SW480 (cell line): ENCODE measurements at regions not wholly inside any gene's neighbourhood (a gene's known extent, or its start where the extent isn't known, plus 50 kb on each side); places are given as distances from the start of the nearest gene placed in this dataset.

Experiments used
- DNase-seq: peaks from one replicate; pipeline ENCODE4 v3.0.0-alpha.2; 2016; ENCODE audit warnings: low spot score

GRCh38 chr6:169046483-169047192 is 207.0 kb downstream of the THBS2 start:
- DNase-seq, result no peak

- no peak for DNase-seq
These were observed 207.6 kb downstream of the THBS2 start for GRCh38 chr6:169046021-169046420.

DNA sequence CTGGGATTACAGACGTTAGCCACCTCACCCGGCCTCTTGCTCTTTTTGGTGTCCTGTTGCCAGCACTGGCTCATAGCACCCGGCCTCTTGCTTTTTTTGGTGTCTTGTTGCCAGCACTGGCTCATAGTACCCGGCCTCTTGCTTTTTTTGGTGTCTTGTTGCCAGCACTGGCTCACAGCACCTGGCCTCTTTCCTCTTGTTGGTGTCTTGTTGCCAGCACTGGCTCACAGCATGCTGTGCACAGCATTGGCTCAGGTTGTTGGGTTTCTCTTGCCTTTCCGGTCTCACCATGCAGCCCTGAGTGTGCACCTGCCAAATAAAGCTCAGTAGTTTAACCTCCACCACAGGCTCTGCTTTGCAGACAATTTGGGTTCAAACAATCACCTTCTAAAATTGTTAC is 208.2 kb downstream of the THBS2 start:
- no peak for DNase-seq

DNA sequence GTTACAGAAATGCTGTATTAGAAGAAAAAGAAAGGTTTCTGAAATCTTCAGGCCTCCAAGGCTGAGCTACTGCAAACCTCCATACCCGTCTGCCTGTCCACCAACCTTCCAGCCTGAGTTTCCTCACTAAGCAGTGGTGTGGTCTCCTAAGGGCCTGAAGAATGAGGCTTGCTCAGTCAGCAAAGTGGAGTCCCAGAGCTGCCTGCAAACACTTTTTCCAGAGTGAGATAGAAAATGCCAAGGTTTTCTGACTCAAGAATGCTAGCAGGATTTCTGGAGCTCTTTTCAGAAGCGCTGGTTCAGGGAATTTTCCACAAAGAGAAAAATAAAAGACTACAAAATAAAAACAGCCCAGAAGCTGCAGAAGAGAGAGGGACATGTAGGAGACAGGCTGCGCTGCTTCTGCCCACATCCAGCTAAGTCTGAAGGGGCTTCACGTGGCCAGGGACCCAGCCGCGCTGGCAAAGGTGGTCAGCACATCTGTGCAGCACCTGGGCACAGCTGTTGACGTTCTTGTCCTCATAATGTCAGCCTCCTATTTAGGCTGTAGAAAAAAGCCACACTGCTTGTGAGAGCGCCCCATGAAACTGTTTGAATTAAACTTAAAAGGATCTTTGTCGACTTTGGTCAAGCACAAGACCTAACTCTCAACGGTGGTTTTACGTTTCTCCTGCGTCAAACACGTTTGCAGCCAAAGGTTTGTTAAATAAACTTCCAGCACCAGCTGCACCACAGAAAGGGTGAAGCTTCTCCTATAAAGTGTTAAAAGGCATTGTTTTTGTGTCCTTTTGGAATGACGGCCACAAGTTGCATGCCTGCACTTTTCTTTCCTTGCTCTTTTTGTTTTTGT is 209.0 kb downstream of the THBS2 start:
- DNase-seq, result no peak

DNA sequence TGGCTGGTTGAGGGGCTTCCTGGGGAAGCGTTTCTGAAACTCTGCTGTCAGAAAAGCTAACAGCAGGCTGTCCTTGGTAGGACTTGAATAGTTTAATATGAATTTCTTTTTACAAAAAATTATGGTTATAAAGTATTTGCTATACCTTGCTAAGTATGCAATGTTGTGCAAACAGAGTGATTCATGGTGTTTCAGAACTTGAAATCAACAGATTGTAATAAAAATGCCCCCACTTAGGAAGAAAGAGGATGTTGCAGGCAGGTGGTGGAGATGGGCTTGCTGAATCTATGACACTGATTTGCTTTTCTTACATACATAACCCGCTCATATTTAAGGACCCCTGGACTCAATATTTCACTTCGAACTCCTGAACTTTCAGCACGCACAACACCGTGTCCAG is 211.6 kb downstream of the THBS2 start:
- no peak for DNase-seq

- DNase-seq, result no peak
These were observed 212.6 kb downstream of the THBS2 start for GRCh38 chr6:169041078-169041477.

- DNase-seq, result no peak
These were observed 215.0 kb downstream of the THBS2 start for GRCh38 chr6:169038691-169039090.

DNA sequence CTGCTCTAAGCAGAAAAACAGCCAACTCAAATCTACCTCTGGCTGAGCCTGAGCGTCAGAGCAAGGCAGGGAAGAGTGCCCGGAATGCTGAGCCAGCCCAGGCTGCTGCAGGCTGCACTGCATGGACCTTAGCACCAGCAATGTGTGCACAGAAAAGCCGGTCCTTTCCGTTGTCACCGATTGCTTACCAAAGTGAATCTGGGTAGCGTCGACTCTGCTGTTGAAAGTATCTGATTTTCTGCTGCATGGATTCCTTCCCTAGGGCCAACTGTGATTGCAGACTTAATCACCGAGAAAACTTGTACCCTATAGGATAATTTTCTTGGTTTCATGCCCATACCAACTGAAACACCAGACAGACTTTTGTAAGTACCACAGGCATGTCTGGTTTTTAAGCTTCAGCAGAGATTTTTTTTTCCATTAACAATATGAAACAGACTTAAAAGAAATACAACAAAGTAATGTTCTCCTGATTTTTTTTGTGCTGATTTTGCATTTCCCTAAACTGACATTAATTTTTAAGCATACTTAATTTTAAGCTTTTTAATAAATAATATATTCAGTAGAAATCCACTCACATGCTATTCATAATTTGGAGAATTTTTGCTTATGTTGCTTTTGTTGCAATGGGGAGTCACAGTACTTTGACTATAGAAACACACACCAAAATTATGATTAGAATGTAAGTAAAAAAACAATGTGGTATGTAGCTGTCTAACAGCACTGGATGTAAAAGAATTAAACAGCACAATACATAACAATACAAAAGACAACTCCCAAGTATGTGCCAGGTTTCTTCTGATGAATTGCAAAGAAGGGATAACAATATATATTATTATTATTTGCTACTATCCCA is 218.0 kb downstream of the THBS2 start:
- DNase-seq, result no peak

DNA sequence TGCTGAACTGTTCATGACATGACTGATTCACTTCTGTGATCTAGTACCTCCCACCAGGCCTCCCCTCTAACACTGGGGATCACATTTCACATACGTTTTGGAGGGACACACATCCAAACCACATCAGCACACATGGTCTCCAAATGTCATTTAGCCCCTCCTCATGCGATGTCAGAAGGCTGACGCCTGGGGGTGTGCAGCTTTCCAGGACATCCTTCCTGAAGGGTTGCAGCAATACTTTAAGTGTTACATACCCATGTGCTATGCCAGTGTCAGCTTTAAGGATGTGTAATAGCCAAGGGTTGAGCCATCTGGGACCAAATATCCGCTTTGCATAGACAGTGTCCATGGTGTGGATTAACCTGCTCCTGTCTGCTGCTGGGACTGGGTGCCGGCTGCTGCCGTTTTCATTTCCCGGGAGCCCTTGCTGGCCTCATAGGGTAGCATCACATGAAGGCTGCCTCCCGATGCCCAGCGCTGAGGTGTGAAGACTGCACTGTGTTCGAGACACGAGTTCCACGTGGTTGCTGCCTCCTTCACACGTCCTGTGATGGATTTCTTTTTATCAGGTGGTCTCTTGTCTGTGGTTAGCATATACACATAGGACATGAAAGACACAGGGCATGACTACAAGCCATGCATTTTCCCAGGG is 219.0 kb downstream of the THBS2 start:
- no peak for DNase-seq

DNA sequence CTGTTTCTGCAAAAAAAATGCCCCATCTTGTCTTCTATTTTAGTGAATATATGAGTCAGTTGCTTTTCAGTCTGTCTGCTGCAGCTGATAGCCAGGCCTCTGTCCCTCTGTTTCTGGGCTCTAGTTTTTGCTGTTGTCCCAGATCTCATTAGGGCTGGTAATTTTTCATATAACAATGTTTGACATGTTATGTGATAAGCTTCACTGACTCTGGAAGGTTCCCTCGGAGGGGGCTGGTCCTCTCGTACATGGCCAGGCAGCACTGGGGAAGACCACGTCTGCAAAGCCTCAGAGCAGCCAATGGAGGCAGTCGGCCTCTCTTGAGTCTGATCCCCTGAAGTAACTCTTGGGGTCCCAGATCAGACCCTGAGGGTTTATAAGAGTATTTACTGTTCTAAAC is 223.8 kb downstream of the THBS2 start:
- DNase-seq, result no peak

DNA sequence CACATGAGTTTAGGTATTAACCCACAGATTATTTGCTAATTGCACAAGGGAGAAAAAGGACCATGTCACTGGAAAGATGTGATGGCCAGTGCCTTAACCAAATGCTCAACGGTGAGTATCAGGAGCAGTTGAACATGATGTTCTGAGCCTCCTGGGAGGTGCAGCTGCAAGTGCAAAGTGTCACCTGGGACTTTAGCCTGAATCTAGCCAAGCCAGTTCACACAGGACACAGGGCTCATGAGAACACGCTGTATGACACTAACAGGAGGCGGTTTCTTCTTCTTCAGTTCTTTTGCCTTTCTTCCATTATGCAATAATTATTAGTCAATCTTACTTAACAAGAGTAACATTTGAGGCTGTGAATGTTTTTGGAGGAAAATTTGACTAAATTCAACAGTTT is 225.3 kb downstream of the THBS2 start:
- no peak for DNase-seq

DNA sequence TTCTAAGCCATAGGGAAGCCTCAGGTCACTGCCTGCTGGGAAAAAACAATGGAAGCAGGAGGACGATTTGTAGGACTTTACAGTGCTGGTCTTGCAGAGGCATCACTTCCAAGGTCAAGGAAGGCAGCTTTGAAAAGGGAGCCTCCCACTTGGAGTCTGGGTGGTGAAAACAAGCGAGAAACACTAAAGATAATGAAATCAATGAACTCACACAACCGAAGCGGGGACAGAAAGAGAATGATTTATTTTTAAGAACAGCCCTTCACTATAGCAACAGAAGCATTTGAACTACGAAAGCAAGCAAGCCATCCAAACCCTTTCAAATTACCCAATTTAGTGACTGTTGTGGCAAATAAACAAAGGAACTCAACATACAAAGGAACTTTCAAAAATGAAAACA is 227.5 kb downstream of the THBS2 start:
- no peak for DNase-seq

GRCh38 chr6:169024047-169024660 is 229.5 kb downstream of the THBS2 start:
- DNase-seq, result no peak

DNA sequence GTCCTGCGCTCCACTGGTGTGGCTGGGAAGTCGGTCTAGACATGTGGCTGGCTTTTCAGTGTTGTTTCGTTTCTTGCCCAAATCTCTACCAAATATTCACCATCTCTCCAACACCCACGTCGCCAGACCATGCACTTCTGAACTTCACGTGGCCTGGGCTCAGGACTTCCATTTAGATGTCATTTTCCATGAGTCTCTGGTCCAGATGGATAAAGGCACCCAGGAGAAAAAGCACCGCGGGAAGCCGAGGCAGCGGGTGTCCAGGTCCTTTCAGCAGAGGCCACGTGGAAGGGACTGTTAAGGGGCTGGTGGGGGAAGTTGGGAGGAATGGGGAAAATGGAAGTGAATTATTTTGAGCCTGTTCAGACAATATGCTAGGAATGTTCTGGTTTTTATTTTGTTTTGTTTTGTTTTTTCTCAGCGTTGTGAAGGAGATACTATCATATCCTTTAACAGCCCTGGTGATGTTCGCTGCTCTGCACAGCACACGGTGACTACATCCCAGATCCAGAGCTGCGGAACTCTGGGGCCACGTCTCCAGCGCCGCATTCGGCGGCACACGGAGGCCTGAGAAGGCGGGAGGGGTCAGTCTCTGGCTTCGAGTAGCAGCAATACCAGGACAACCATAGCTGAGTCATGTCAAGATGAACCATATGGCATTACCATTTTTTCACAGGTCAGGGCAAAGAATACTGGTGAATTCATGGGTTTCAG is 230.3 kb downstream of the THBS2 start:
- no peak for DNase-seq

DNA sequence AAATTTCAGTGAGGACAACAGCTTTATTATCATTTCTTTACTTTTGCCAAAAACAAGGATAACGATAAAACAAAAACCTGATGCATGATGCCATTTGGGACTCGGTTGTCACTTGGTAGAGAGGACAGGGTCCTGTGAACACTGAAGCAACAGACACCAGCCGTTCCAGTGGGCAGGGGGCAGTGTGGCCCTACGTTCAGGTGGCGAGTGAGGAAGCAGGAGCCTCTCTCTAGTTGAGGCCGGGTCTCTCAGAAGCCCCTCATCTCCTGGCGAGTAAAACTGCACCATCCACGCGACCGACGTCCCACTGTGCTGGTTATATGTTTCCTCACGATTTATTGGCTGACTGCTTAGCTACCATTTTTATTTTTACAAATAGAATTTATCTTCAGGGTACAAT is 231.6 kb downstream of the THBS2 start:
- no peak for DNase-seq

- no peak for DNase-seq
These were observed 232.8 kb downstream of the THBS2 start for GRCh38 chr6:169020821-169021220.

DNA sequence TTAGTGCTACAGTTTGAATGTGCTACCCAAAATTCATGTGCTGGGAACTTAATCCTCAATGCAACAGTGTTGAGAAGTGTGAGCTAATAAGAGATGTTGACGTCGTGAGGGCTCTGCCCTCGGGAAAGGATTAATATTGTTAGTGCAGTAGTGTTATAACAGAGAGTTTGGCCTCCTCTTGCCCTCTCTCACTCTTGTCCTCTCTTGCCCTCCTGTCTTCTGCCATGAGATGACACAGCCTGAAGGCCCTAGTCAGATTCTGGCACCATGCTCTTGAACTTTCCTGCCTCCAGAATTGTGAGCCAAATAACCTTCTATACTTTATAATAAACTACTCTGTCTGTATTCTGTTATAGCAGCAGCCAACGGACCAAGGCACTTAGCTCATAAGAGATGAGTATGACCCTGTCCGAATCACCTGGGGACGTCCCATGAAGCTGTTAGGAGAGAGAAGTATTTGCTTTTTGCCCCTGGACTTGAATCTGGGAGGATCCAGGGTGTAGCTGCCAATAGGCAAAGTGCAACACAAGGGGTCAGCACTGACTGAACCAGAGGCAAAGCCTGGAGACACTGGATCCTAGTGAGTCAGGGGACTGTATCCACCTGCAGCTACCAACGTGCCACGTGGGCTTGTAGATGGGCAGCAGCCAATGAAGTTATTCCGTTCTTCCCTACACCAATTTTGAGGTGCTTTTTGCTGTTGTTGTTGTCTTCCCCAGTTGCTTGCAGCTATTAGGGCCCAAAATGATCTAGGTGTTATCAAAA is 233.7 kb downstream of the THBS2 start:
- peak; percentile 7 for DNase-seq

GRCh38 chr6:169019111-169019510 is 234.5 kb downstream of the THBS2 start:
- DNase-seq, result no peak

GRCh38 chr6:169016758-169017157 is 236.9 kb downstream of the THBS2 start:
- no peak for DNase-seq
